Effector CD4-positive, alpha-beta T cell (primary cell): ENCODE measurements at regions not wholly inside any gene's neighbourhood (a gene's known extent, or its start where the extent isn't known, plus 50 kb on each side); places are given as distances from the start of the nearest gene placed in this dataset.

Experiments used
- DNase-seq: peaks from one replicate; pipeline ENCODE4 v3.0.0-alpha.2; 2020

DNA sequence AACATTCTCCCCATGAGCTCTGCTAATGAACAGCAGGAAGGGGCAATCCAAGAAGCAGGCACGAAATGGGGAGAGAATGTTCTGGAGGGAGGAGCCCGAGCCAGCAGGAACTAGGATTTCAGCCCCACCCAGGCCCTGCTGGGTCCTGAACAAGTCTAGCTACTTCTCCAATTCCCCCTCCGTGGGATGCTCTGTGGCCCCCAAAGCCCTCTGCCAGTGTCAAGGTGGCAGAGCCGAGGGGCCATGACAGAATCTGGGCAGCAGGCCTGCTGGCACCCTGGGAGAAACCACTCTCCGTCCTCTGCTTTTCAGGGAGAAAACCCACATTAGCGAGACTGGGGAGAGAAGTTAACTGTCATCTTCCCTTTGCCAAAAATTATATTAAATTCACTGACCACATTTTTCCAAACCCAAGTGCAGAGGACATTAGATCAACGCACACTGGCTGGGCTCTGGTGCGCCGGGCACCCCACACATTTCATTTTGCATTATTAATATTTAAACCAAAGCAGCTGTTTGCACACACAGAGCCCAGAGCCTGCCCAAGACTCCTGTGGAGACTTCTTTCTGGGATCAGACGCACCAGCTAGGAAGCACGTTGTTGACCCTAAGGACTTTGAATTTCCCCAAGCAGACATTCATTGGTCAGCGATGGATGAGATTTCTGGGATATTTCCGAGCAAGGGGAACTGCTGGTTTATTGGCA, 80.2 kb upstream of the PKDCC start:
- DNase-seq, result no peak

DNA sequence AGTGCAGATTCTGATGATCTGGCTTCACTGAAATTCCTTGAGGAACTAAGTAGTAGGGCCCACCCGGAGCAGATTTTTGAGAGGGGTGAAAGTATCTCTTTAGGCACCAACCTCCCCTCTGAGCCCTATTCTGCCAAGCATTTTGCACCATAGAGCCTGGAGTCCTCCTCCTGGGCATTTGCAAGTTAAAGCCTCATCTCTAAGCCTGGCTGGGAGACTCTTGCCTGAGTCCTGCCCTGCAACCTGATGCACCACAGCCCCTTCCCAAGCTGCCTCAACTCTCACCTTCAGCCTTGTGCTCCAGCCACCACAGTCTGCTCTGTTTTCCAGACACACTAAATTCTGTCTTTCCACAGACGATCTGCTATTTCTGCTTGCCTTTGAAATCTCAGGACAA, 79.6 kb upstream of the PKDCC start:
- DNase-seq, result no peak

GRCh38 chr2:41970988-41971660, 76.7 kb upstream of the PKDCC start:
- no peak for DNase-seq

GRCh38 chr2:41972179-41972578, 75.6 kb upstream of the PKDCC start:
- no peak for DNase-seq

DNA sequence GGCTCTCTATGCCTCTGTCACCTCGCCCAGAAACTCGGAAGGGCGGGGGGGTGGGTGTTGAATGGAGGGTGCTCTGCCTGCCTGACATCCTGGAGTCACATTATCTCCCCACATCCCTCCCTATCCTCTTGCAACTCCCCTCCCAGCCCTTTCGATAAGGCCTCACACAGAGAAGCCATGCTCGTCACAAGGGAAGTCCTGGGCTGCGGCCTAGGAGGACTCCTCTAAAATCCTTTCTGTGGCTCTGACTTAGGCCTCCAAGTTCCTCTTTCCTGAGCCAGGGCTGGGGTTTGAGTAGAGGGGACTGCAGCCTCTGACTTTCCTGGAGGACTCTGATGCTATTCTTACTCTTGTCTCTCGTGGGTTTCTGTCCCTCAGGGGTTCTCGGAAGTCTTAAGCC, 75.0 kb upstream of the PKDCC start:
- DNase-seq, result no peak

DNA sequence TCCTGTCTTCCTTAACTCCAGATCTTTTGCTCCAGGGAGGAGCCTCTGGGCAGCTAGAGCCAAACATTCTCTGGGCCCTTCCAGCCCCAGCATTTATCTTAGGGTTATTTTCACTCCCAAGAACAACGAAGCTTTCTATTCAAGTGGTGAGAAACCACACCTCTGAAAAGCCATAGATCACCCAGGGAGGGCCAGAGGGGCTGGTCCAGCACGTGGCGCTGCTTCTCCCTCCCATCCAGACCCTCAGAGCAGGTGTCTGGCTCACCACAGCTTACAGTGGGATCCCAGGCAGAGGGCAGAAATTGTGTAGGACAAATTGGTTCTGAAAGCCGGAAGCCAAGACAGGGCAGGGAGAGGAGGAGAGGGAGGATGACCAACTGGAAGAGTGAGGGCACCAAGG, 74.0 kb upstream of the PKDCC start:
- no peak for DNase-seq

DNA sequence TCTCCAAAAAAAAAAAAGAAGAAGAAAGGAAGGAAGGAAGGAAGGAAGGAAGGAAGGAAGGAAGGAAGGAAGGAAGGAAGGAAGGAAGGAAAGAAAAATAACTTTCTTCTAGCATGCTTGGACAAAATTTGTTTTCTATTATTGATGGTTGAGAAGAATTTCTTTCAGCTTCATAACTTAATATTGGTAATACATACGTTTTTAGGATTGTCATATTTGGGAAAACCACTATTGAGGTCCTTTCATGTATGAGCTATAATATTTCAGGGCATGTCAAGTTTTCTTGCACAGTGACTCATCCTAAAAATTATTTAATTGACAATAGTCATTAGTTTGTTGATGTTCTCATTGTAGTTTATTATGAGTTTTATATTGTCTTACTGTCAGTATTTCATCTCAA, 66.4 kb upstream of the PKDCC start:
- no peak for DNase-seq

DNA sequence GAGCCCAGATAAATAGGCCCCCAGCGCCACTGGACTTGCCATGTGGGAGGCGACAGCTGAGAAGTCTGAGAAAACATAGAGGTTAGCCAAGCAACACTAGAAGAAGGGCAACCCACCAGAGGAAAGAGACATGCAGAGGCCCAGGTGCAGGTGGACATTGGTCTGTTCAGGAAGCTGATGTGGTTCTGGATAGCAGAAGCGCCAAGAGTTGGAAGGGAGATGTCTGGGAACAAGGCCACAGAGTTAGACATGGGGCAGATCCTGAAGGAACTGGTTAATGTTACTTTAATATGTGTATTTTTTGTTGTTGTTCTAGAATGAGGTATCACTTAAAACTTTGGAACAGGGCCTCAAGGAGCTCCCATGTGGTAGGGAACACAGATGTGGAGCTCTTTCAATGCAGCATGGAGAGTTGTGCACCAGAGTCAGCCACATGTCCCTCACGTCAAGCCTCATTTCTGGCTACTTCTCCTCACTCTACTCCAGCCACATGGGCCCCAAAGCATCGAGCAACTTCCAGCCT, 62.2 kb upstream of the PKDCC start:
- DNase-seq, result no peak

GRCh38 chr2:41989501-41990180, 58.2 kb upstream of the PKDCC start:
- no peak for DNase-seq

DNA sequence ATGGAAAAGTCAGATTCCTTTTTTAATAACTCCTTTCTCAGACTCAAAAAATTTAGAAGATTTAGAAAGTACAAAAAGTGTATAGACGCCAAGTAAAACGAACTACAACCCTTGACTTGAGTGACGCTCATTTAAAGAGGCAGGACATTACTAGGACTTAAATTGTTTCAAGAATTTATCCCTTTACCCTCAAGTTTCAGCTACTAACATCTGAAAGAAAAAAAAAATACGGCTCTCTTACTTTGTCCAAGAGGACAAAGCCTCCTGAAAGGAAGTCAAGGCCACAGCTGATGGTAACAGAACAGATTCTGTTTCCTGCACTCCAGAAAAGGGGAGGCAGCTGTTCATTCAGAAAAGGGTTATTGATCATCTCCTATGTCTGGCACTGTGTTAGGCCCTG, 57.6 kb upstream of the PKDCC start:
- no peak for DNase-seq

GRCh38 chr2:41990688-41991087, 57.1 kb upstream of the PKDCC start:
- DNase-seq, result no peak

- no peak for DNase-seq
These were observed 55.7 kb upstream of the PKDCC start for GRCh38 chr2:41992056-41992642.

DNA sequence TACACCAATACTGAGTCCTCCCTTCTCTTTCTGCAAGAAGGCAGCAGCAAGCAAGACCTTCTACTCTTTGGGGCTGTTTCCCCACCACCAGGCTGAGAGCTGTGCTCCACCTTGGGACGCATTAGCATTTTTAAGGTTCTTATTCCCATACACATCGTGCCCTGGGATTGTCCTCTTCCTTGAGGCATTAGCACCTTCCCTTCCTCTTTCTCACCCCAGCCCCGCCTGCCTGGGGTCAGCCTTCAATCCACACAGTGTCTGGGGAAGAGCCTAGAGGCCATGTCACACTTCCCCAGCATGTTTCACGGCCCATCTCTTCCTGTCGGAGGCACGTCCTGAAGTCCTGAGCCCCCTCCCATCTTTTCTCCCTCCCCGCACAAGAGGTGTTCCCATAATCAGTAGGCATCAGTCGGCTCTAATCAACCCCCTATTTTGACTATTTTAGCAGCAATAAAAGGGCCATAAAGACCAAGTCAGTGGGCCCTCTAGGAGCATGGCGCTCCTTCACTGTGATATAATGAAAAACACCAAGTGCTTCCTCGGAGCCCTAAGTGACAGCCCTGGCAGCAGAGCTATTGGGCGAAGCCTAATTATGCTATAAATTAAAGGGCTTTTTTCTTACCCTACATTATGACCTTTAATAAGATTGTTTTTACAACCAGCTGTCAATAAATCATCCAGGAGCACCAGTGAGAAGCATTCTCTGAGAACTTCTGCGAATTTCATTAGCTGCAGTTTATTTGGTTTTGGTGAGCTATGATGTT, 55.0 kb upstream of the PKDCC start:
- no peak for DNase-seq

- DNase-seq, result no peak
These were observed 54.3 kb upstream of the PKDCC start for GRCh38 chr2:41993435-41993925.

DNA sequence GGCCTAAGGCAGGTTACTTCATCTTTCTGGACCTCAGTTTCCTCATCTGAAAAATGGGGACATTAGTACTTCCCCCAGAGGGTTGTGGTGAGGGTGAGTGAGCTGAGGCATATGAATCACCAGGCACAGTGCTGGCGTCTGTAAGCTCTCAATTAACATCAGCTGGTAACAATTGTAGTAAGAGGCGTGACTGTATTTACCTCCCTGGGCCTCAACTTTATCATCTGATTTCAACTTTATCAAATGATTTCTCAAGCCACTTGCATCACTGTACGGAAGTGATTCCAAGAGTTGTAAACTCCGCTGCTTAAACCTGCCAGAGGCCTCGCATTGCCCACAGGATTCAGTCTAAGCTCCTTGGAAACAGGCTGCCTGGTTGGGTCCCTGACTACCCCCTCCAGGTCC, 53.6 kb upstream of the PKDCC start:
- DNase-seq, result no peak

- no peak for DNase-seq
These were observed 53.2 kb upstream of the PKDCC start for GRCh38 chr2:41994661-41995060.

DNA sequence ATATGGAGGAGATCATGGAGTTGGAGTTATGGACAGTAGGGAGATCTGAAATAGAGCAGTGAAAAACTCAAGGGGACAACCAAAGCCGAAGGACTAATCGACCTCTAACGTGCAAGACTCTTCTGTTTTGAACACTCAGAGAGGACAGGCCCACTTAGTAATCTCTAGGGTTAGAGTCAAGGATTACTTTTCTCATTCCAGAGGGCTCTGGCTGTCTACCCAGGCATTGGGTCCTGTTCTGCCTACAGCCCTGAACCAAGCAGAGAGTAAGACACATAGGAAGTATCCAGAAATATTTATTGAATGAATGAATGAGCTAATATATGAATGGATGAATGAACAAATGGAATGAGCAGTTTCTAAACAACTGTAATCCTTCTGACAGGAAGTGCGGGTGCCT, 50.3 kb upstream of the PKDCC start:
- DNase-seq, result no peak
